GM19351 (cell line): ENCODE measurements at regions not wholly inside any gene's neighbourhood (a gene's known extent, or its start where the extent isn't known, plus 50 kb on each side); places are given as distances from the start of the nearest gene placed in this dataset.

Experiments used
- ATAC-seq: cut with Tn5 transposase; IDR thresholded peaks from one replicate; pipeline ENCODE4 v1.9.1; 2021; ENCODE audit warnings: mild to moderate bottlenecking, moderate library complexity; ENCODE audit not compliant: unreplicated experiment

GRCh38 chr13:73284081-73284874, 225.5 kb downstream of the KLF5 start:
- no peak for ATAC-seq

GRCh38 chr13:73283636-73284035, 224.8 kb downstream of the KLF5 start:
- ATAC-seq: no peak

- ATAC-seq: no peak
Measured at GRCh38 chr13:73281746-73282145, 222.9 kb downstream of the KLF5 start.

GRCh38 chr13:73278186-73278585, 219.4 kb downstream of the KLF5 start:
- no peak for ATAC-seq

- ATAC-seq: no peak
Measured at GRCh38 chr13:73275163-73275562, 216.4 kb downstream of the KLF5 start.

GRCh38 chr13:73274147-73274546, 215.3 kb downstream of the KLF5 start:
- no peak for ATAC-seq

- ATAC-seq: no peak
Measured at GRCh38 chr13:73273745-73274144, 214.9 kb downstream of the KLF5 start.

GRCh38 chr13:73273276-73273675, 214.5 kb downstream of the KLF5 start:
- ATAC-seq: no peak

GRCh38 chr13:73272831-73273230, 214.0 kb downstream of the KLF5 start:
- no peak for ATAC-seq

GRCh38 chr13:73268306-73268705, 209.5 kb downstream of the KLF5 start:
- ATAC-seq: no peak

- no peak for ATAC-seq
Measured at GRCh38 chr13:73266640-73267180, 207.9 kb downstream of the KLF5 start.

- ATAC-seq: no peak
Measured at GRCh38 chr13:73262862-73263627, 204.2 kb downstream of the KLF5 start.

- no peak for ATAC-seq
Measured at GRCh38 chr13:73261739-73262216, 203.0 kb downstream of the KLF5 start.

GRCh38 chr13:73259061-73260017, 200.5 kb downstream of the KLF5 start:
- ATAC-seq: no peak

- ATAC-seq: no peak
Measured at GRCh38 chr13:73258406-73258805, 199.6 kb downstream of the KLF5 start.

- ATAC-seq: no peak
Measured at GRCh38 chr13:73254827-73255226, 196.0 kb downstream of the KLF5 start.

GRCh38 chr13:73251626-73252265, 192.9 kb downstream of the KLF5 start:
- no peak for ATAC-seq

GRCh38 chr13:73250061-73250460, 191.3 kb downstream of the KLF5 start:
- ATAC-seq: no peak

GRCh38 chr13:73248711-73249580, 190.1 kb downstream of the KLF5 start:
- no peak for ATAC-seq
